Ascending aorta (tissue), 2 donors: ENCODE measurements at regions not wholly inside any gene's neighbourhood (a gene's known extent, or its start where the extent isn't known, plus 50 kb on each side); places are given as distances from the start of the nearest gene placed in this dataset.

Source experiments
- DNase-seq, 2 donors: peaks; one replicate each; pipeline ENCODE4 v3.0.0-alpha.2; 2019; ENCODE audit warnings: low spot score in 2 of 2
- H3K27ac ChIP-seq, 2 donors: fragments of 200-600 bp; sonication (generic); one replicate each; pipeline ENCODE4 v1.5.1; 2016 to 2017; ENCODE audit warnings: mild to moderate bottlenecking in 1 of 2
- H3K27me3 ChIP-seq: fragments of 200-600 bp; sonication (generic); one replicate; pipeline ENCODE4 v1.5.1; 2017
- H3K36me3 ChIP-seq, 2 donors: fragments of 200-600 bp; sonication (generic); one replicate each; pipeline ENCODE4 v1.5.1; 2016
- H3K4me1 ChIP-seq, 2 donors: fragments of 200-600 bp; sonication (generic); one replicate each; pipeline ENCODE4 v1.5.1; 2016 to 2017; ENCODE audit warnings: mild to moderate bottlenecking in 1 of 2
- H3K4me3 ChIP-seq, 2 donors: fragments of 200-600 bp; sonication (generic); one replicate each; pipeline ENCODE4 v1.5.1; 2016 to 2017; ENCODE audit warnings: mild to moderate bottlenecking in 1 of 2
- H3K9me3 ChIP-seq, 2 donors: fragments of 200-600 bp; sonication (generic); one replicate each; pipeline ENCODE4 v1.5.1; 2016
- CTCF ChIP-seq, 3 experiments: fragments of 200-600 bp in 2 of 3; fragments of 450-650 bp in 1 of 3; sonication (generic) in 2 of 3; IDR thresholded peaks; one replicate each; pipeline ENCODE4 v1.5.1; 2016 to 2019; ENCODE audit warnings: antibody characterized with exemption in 3 of 3, mild to moderate bottlenecking in 1 of 3, moderate library complexity in 1 of 3
- intact Hi-C: fragments of 100-400 bp; cut with DNase I; formaldehyde crosslinking; loops from one replicate; pipeline ENCODE4 v1.15.1; 2023

- Histone ChIP-seq H3K4me3 (no peak overlapping the region), H3K36me3 (no peaks in the 10 kb centered on the region), H3K27ac (no peak overlapping the region), H3K27me3 (no peaks in the 10 kb centered on the region), H3K9me3 (no peaks in the 10 kb centered on the region), H3K4me1 (no peaks in the 10 kb centered on the region)
- intact Hi-C loops: no loop called here
- TF ChIP-seq CTCF (IDR thresholded peaks at IDR 0.05): no peak
- no peak for DNase-seq
Observed at GRCh38 chr10:89114846-89115625, 92.1 kb downstream of the CH25H start.

- no peaks in the 10 kb centered on the region for H3K36me3 ChIP-seq
- no peaks in the 10 kb centered on the region for H3K4me1 ChIP-seq
- no peak overlapping the region for H3K4me3 ChIP-seq
- DNase-seq: no peak
- TF ChIP-seq CTCF (IDR thresholded peaks at IDR 0.05): no peak
- intact Hi-C loops: no loop called here
- no peaks in the 10 kb centered on the region for H3K27me3 ChIP-seq
- no peak overlapping the region for H3K27ac ChIP-seq
- peaks cover 0 to 6% of the 10 kb centered on the region in 2 donors for H3K9me3 ChIP-seq
Observed at GRCh38 chr10:89102735-89103134, 104.4 kb downstream of the CH25H start.

DNA sequence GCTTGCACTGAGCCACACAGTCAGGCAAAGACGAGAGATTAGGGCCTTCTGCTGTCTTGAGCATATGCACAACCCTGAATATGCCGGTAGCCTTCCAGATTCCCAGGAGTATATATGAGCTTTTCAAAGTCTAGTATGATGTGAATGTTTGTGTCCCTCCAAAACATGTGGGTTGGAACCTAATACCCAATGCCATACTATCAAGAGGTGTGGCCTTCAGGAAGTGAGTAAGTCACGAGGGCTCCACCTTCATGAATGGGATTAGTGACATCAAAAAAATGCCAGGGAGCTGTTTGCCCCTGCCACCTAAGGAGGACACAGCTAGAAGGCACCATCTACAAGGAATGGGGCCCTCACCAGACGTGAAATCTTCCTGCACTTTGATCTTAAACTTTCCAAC is 105.2 kb downstream of the CH25H start:
- peaks cover 0 to 1% of the 10 kb centered on the region in 2 donors for H3K9me3 ChIP-seq
- no peaks in the 10 kb centered on the region for H3K27me3 ChIP-seq
- no peak overlapping the region for H3K4me3 ChIP-seq
- no peaks in the 10 kb centered on the region for H3K4me1 ChIP-seq
- intact Hi-C loops: no loop called here
- no peaks in the 10 kb centered on the region for H3K36me3 ChIP-seq
- no peak overlapping the region for H3K27ac ChIP-seq
- DNase-seq: no peak
- TF ChIP-seq CTCF (IDR thresholded peaks at IDR 0.05): no peak

DNA sequence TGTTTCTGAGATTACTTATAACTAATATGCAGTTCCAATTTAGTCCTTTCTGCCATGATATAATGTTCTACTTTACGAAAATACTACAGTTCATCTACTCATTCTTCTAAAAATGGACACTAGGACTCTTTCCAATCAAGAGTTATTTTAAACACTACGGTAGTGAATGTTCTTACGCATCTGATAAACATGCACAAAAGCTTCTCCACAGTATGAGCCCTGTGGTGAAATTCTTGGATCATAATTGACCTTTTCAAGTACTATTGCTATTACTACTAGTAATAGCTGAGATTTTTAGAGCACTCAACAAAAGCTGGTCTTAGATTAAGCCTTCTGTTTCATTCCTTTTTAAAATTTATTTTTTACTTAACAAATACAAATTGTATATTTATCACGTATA is 106.4 kb downstream of the CH25H start:
- no peaks in the 10 kb centered on the region for H3K36me3 ChIP-seq
- H3K4me1 ChIP-seq: no peaks in the 10 kb centered on the region
- peak overlapping the region in 1 of 2 donors; percentile 22 for H3K4me3 ChIP-seq
- no peaks in the 10 kb centered on the region for H3K27me3 ChIP-seq
- intact Hi-C loops: no loop called here
- no peak for DNase-seq
- no peaks in the 10 kb centered on the region for H3K9me3 ChIP-seq
- TF ChIP-seq CTCF (IDR thresholded peaks at IDR 0.05): no peak
- H3K27ac ChIP-seq: no peak overlapping the region

DNA sequence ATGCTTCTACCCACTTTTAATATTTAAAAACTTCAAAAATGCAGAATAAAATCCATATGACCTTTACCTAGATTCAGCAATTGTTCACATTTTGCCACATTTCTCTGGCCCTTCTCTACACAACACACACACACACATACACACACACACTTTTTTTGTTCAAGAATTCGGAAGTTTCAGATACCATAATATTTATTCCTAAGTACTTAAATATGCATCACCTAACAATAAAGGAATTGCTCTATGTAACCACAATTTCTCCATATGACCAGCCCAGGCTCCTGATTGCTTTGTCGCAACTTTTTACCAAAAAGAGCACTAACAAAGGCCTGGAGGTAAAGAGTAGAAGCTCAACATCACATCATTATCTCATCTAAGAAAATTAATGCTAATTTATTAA is 106.6 kb downstream of the FAS start:
- intact Hi-C loops: no loop called here
- no peak for TF ChIP-seq CTCF (IDR thresholded peaks at IDR 0.05)

More for the DNA sequence above, 106.6 kb downstream of the FAS start:
- Histone ChIP-seq H3K27ac (no peak overlapping the region), H3K4me1 (no peaks in the 10 kb centered on the region), H3K36me3 (no peaks in the 10 kb centered on the region), H3K27me3 (no peaks in the 10 kb centered on the region), H3K9me3 (no peaks in the 10 kb centered on the region), H3K4me3 (no peak overlapping the region)
- no peak for DNase-seq
